Choroid plexus epithelial cell (primary cell): ENCODE measurements at regions not wholly inside any gene's neighbourhood (a gene's known extent, or its start where the extent isn't known, plus 50 kb on each side); places are given as distances from the start of the nearest gene placed in this dataset.
"Not testable (repeated sequence)": the region's sequence is repeated elsewhere in the genome, so short reads cannot be mapped to it uniquely, and the experiment has no call there.

Experiments used
- DNase-seq: peaks from one replicate; pipeline ENCODE4 v3.0.0-alpha.2; 2010; ENCODE audit warnings: low read depth
- H3K4me3 ChIP-seq: 2 replicates; pipeline ENCODE4 v1.5.1; 2011; ENCODE audit warnings: low read depth, mild to moderate bottlenecking, control low read depth, low read length, moderate library complexity
- TF ChIP-seq, protein P1 (sequence below): conservative IDR thresholded peaks from 2 replicates; pipeline ENCODE4 v1.5.1; 2011; ENCODE audit warnings: low read depth, mild to moderate bottlenecking, control low read depth, inconsistent platforms, low read length, moderate library complexity

DNA sequence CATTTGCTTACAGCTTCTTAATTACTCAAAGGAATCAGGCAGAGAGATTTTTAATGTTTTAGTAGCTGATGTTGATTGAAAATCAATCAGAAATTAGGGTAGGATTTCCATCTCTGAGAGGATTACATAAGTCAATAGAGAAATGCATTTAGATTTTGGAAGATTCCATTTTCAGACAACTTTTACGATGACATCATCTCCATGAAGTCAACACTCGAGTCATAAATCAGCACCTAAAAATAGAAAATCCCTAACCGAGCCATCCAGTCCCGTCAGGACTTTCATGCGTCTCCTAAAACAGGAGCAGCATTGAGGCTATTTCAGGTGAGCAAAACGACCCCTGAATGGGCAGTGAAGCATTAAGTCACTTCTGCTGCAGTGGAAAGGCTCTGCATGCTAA is 279.7 kb upstream of the RNF32 start:
- no peak for DNase-seq
- no peak overlapping the region for H3K4me3 ChIP-seq
- TF ChIP-seq, protein P1, sequence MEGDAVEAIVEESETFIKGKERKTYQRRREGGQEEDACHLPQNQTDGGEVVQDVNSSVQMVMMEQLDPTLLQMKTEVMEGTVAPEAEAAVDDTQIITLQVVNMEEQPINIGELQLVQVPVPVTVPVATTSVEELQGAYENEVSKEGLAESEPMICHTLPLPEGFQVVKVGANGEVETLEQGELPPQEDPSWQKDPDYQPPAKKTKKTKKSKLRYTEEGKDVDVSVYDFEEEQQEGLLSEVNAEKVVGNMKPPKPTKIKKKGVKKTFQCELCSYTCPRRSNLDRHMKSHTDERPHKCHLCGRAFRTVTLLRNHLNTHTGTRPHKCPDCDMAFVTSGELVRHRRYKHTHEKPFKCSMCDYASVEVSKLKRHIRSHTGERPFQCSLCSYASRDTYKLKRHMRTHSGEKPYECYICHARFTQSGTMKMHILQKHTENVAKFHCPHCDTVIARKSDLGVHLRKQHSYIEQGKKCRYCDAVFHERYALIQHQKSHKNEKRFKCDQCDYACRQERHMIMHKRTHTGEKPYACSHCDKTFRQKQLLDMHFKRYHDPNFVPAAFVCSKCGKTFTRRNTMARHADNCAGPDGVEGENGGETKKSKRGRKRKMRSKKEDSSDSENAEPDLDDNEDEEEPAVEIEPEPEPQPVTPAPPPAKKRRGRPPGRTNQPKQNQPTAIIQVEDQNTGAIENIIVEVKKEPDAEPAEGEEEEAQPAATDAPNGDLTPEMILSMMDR: no peak

DNA sequence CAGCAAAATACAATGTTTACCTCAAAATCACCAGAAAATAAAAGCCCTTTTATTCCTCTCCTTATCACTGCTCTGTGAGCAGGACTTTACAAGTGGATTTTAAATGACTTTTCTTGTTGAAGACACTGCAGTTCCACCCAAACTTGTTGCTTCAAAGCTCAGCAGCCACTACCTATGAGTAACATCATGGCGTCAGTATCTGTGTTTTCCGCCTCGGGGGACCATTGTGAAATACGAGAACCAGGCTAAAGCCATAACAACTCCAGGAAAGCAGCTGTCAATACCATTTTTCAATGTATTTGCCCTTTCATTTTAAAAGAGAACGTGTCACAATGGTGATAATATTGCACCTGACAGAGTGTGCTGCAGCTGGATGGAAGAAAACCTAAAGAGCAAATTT is 284.0 kb upstream of the RNF32 start:
- no peak for DNase-seq
- H3K4me3 ChIP-seq: no peak overlapping the region
- TF ChIP-seq, protein P1: no peak

DNA sequence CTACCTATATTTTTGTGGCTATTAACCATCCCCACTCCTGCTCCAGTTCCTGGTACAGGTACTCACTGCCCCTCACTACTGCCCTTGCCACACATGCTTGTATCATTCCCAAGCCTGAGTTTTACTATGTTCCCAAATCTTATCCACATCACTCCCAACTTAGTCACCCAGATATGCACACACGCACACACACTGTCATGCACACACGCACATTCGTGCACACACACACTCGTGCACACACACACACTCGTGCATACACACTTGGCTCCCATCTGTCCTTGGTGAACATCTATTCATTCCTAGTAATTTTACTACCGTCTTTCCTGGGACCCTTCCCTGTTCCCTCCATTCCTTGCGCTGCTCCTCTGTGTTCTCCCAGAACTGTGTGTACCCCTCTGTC is 287.2 kb upstream of the RNF32 start:
- TF ChIP-seq, protein P1: no peak
- DNase-seq: no peak
- H3K4me3 ChIP-seq: no peak overlapping the region

DNA sequence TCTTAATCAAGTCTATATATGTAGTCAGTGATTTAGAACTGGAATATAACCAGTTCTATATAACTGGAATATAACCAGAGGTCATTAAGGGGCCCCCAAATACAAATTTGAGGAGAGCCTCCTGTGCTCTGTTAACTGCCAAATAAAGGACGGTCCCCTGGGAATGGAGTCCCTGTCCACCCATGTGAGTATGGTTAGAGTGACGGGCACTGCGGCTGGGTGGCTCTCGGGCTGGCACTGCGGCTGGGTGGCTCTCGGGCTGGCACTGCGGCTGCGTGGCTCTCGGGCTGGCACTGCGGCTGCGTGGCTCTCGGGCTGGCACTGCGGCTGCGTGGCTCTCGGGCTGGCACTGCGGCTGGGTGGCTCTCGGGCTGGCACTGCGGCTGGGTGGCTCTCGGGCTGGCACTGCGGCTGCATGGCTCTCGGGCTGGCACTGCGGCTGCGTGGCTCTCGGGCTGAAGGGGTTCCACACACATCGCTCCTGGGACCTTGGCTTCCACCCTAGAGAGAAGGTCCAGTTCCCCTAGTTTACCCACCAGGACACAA is 292.8 kb upstream of the RNF32 start:
- not testable (repeated sequence) for H3K4me3 ChIP-seq, DNase-seq

DNA sequence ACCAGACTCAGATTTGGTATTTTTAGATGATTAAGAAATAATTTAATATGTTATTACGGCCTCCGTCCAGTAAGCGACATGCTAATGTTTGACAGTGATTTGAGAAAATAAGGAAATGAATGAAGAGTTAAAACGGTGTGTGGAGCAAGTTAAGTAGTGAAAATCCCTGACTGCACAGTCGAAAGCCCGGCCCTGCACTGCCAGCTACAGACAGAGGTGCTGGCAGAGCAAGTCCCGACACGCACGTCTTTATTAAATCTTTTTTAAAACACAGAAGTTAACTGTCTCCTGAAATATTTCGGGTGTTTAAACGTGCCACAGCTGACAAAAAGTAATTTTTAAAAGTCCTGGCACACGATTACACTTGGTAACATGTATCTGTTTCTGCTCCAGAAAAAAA is 293.4 kb upstream of the RNF32 start:
- H3K4me3 ChIP-seq: no peak overlapping the region
- no peak for DNase-seq
- TF ChIP-seq, protein P1: no peak

DNA sequence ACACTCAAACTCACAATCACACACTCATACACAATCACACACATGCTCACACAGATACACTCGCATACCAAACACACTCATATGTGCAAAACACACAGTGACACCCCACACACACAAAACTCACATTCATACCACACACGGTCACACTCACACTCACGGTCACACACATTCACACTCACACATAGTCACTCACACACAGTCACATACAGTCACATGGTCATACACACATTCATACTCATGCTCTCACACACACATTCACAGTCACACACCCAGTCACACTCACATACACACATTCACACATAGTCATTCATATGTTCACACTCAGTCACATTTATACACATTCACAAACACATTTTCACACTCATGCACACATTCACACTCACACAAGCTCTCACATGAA is 296.0 kb upstream of the RNF32 start:
- no peak for DNase-seq
- TF ChIP-seq, protein P1: no peak

DNA sequence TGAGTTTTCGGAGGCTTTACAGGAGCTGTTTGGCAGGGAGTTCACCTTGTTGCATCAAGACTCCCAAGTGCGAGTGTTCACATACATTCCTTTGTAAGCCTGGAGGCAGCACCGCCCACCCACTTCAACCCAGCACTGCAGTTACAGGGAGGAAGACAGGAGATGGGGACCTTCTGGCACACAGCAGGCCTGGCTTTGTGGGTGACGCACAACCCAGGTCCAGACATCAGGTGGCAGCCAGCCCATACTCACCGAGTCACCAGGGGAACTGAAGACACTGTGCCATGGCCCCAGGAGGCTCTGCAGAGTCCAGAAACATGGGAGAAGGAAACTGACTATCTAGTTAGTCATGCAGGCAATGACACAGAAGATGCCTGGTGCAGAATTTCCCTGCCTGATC is 305.9 kb upstream of the RNF32 start:
- H3K4me3 ChIP-seq: no peak overlapping the region
- DNase-seq: no peak
- TF ChIP-seq, protein P1: no peak

More for the DNA sequence above, 296.0 kb upstream of the RNF32 start:
- no peak overlapping the region for H3K4me3 ChIP-seq
